Vagina (tissue), 2 donors: ENCODE measurements at regions not wholly inside any gene's neighbourhood (a gene's known extent, or its start where the extent isn't known, plus 50 kb on each side); places are given as distances from the start of the nearest gene placed in this dataset.

Experiments used
- CTCF ChIP-seq, 3 experiments: fragments of 450-650 bp in 2 of 3; fragments of 200-600 bp in 1 of 3; sonication (generic) in 1 of 3; IDR thresholded peaks; one replicate each; pipeline ENCODE4 v1.5.1; 2017 to 2019; ENCODE audit warnings: antibody characterized with exemption in 3 of 3, mild to moderate bottlenecking in 2 of 3, moderate library complexity in 2 of 3
- POLR2A ChIP-seq, 2 donors: fragments of 450-650 bp; IDR thresholded peaks; one replicate each; pipeline ENCODE4 v1.6.1; 2017; ENCODE audit warnings: antibody characterized with exemption in 2 of 2, mild to moderate bottlenecking in 2 of 2, moderate library complexity in 2 of 2
- POLR2AphosphoS5 ChIP-seq, 2 donors: sonication (generic); formaldehyde crosslinking; IDR thresholded peaks; one replicate each; pipeline ENCODE4 v1.9.0; 2017; ENCODE audit warnings: antibody characterized with exemption in 2 of 2, mild to moderate bottlenecking in 2 of 2, low read depth in 1 of 2; ENCODE audit not compliant: insufficient read depth in 1 of 2

- no peak for TF ChIP-seq CTCF (IDR thresholded peaks at IDR 0.05)
- TF ChIP-seq POLR2AphosphoS5 (IDR thresholded peaks at IDR 0.05; ENCODE audit: insufficient read depth in 1 of 2, low read depth in 1 of 2), result no peak
- no peak for TF ChIP-seq POLR2A (IDR thresholded peaks at IDR 0.05)
Observed at GRCh38 chr4:95982516-95982915, 142.6 kb downstream of the PDHA2 start.
